Astrocyte (in vitro differentiated cells and primary cell): ENCODE measurements at regions not wholly inside any gene's neighbourhood (a gene's known extent, or its start where the extent isn't known, plus 50 kb on each side); places are given as distances from the start of the nearest gene placed in this dataset.

ENCODE experiments used
- CTCF ChIP-seq: IDR thresholded peaks from 2 replicates; pipeline ENCODE4 v1.5.1; 2011; ENCODE audit warnings: low read depth, mild to moderate bottlenecking, inconsistent platforms, low read length, moderate library complexity; ENCODE audit not compliant: insufficient read depth
- EZH2 ChIP-seq: IDR thresholded peaks from 2 replicates; pipeline ENCODE4 v1.6.1; 2012; ENCODE audit warnings: mild to moderate bottlenecking, low read length, inconsistent platforms; ENCODE audit not compliant: insufficient read depth

GRCh38 chr14:51546603-51547258 is 105.0 kb upstream of the FRMD6 start:
- no peak for TF ChIP-seq CTCF
- no peak for TF ChIP-seq EZH2
